ENCODE measurements at regions not wholly inside any gene's neighbourhood (a gene's known extent, or its start where the extent isn't known, plus 50 kb on each side); places are given as distances from the start of the nearest gene placed in this dataset.

GRCh38 chr12:47360771-47361388, 281.1 kb upstream of the AMIGO2 start:
- H3K27ac ChIP-seq (ENCODE audit: low read depth in 1 of 2, low read length in 2 of 2) = peak overlapping the region; percentile 67 to 75
- H3K4me1 ChIP-seq (ENCODE audit: insufficient read depth, low read length) = peaks cover 55% of the 10 kb centered on the region
- Mint-ChIP-seq H3K36me3 (ENCODE audit: low read depth) (peaks cover 26% of the 10 kb centered on the region), H3K9me3 (no peaks in the 10 kb centered on the region), H3K4me1 (ENCODE audit: low read depth) (peaks cover 71% of the 10 kb centered on the region), H3K4me3 (peak overlapping the region; percentile 86), H3K27ac (peak overlapping the region; percentile 98), H3K27me3 (no peaks in the 10 kb centered on the region)
- intact Hi-C loops (cut with DNase I, micrococcal nuclease) = loop anchor here in 1 of 2 experiments (2.0 to 5.0 kb wide), 2 partner anchors 84 to 144 kb away; no protein-coding TSS in a partner anchor
- peak in 10 of 14 experiments; percentile 13 to 90 (median 44) for DNase-seq
- H3K4me3 ChIP-seq (ENCODE audit: low read length) = peak overlapping the region; percentile 40
- POLR2A ChIA-PET = interaction anchor here (0.6 to 2.7 kb wide), 17 partner anchors 8 to 277 kb away, joined by 3 to 17 read pairs (median 6); no protein-coding TSS in a partner anchor
- H3K36me3 ChIP-seq (ENCODE audit: insufficient read depth, low read length) = no peaks in the 10 kb centered on the region
- TF ChIP-seq CTCF (IDR thresholded peaks at IDR 0.05) = no peak
- no peaks in the 10 kb centered on the region for H3K27me3 ChIP-seq (ENCODE audit: control insufficient read depth in 1 of 2, insufficient read depth in 2 of 2, low read length in 2 of 2)
- H3K9me3 ChIP-seq (ENCODE audit: control insufficient read depth in 1 of 2, insufficient read depth in 1 of 2, low read length in 2 of 2) = peaks cover 0 to 4% of the 10 kb centered on the region in 2 experiments
- CTCF ChIA-PET = interaction anchor here (1.1 to 1.4 kb wide), 2 partner anchors 29 to 290 kb away, joined by 3 read pairs; no protein-coding TSS in a partner anchor
- ATAC-seq (ENCODE audit: poor library complexity) = peak; percentile 83

- POLR2A ChIA-PET = interaction anchor here (1.0 to 2.7 kb wide), 13 partner anchors 8 to 167 kb away, joined by 3 to 17 read pairs (median 6); no protein-coding TSS in a partner anchor
Observed at GRCh38 chr12:47360093-47360480, 280.3 kb upstream of the AMIGO2 start.

More at GRCh38 chr12:47360093-47360480, 280.3 kb upstream of the AMIGO2 start:
- ATAC-seq (ENCODE audit: poor library complexity) (no peak), DNase-seq (no peak)
- CTCF ChIA-PET = interaction anchor here (1.1 kb wide), 1 partner anchor 289 kb away, joined by 3 read pairs; no protein-coding TSS in a partner anchor
- peak overlapping the region; percentile 98 for H3K27ac Mint-ChIP-seq
- no peaks in the 10 kb centered on the region for H3K36me3 ChIP-seq (ENCODE audit: insufficient read depth, low read length)
- no peaks in the 10 kb centered on the region for H3K27me3 Mint-ChIP-seq
- H3K9me3 Mint-ChIP-seq = no peaks in the 10 kb centered on the region
- no peak overlapping the region for H3K4me3 ChIP-seq (ENCODE audit: low read length)
- H3K27ac ChIP-seq (ENCODE audit: low read depth in 1 of 2, low read length in 2 of 2) = peak overlapping the region; percentile 46 to 67
- peak overlapping the region; percentile 86 for H3K4me3 Mint-ChIP-seq
- intact Hi-C loops (cut with DNase I, micrococcal nuclease) = loop anchor here in 1 of 2 experiments (2.0 to 5.0 kb wide), 2 partner anchors 83 to 143 kb away; no protein-coding TSS in a partner anchor
- H3K4me1 ChIP-seq (ENCODE audit: insufficient read depth, low read length) = peaks cover 47% of the 10 kb centered on the region
- H3K36me3 Mint-ChIP-seq (ENCODE audit: low read depth) = peaks cover 27% of the 10 kb centered on the region
- no peak for TF ChIP-seq CTCF (IDR thresholded peaks at IDR 0.05)
- no peaks in the 10 kb centered on the region for H3K27me3 ChIP-seq (ENCODE audit: control insufficient read depth in 1 of 2, insufficient read depth in 2 of 2, low read length in 2 of 2)
- H3K4me1 Mint-ChIP-seq (ENCODE audit: low read depth) = peaks cover 79% of the 10 kb centered on the region
- H3K9me3 ChIP-seq (ENCODE audit: control insufficient read depth in 1 of 2, insufficient read depth in 1 of 2, low read length in 2 of 2) = peaks cover 0 to 4% of the 10 kb centered on the region in 2 experiments
